AG08396 (cell line): ENCODE measurements at regions not wholly inside any gene's neighbourhood (a gene's known extent, or its start where the extent isn't known, plus 50 kb on each side); places are given as distances from the start of the nearest gene placed in this dataset.
"Not testable (repeated sequence)": the region's sequence is repeated elsewhere in the genome, so short reads cannot be mapped to it uniquely, and the experiment has no call there.

Source experiments
- DNase-seq: peaks from one replicate; pipeline ENCODE4 v3.0.0; 2012; ENCODE audit warnings: low spot score, mixed read lengths

DNA sequence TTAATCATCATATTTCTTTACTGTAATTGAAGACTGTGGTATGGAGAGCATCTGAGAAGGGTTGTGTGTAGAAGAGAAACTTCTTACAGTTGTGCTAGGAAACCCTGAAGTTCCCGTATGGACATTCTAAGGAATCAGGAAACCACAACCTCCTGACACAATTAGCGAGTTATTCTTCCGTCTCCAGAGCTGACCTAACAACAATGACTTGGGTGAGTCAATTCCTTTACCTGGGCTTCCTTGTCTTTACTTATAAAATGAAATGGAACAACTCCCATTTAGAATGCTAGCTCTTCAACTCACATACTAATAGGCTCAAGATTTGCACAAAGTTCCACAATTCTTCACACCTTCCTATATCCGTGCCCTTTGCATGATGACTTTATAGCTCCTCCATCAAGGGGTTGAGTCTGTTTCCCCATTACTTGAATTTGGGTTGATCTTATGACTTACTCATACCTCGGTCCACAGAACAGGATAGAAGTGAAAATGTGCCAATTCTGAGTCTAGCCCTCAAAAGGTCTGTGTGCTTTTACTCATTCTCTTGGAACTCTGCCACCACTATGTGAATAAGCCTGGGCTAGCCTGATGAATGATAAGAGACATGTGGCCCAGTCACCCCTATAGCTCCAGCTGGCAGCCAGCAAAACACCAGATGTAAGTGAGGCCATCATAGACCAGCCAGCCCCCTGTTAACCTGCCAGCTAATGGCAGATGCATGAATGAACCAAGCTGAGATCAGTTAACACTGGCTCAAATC lies 459.4 kb downstream of the ETNK1 start:
- peak; percentile 41 for DNase-seq

DNA sequence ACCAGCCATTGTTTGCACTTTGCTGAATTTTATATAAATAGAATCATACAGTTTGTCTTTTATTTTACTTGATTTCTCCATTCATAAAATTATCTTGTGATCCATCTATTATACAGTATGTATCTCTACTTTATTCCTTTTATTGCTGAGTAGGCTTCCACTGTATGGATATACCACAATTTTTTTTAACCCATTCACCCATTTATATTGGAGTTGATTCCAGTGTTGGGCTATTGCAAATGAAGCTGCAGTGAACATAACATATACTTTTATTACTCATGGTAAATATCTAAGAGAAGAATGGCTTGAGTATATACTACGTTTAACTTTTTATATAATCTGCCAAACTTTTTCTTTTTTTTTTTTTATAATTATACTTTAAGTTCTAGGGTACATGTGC lies 463.6 kb downstream of the ETNK1 start:
- DNase-seq = no peak

DNA sequence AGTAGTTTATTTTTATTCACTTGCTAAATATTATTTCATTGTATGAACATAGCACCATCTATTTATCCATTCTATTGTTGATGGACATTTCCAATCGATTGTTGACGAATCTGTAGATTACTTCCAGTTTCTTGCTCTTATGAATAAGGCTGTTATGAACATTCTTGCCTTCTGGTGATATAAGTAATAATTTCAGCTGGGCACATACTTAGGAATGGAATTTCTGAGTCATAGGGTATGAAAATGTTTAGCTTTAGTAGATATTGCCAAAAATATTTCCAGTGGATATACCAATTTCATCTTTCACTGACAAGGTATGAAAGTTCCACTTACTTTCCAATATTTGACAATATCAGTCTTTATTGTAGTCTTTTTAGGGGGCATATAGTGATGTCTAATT lies 468.5 kb downstream of the ETNK1 start:
- DNase-seq = no peak

DNA sequence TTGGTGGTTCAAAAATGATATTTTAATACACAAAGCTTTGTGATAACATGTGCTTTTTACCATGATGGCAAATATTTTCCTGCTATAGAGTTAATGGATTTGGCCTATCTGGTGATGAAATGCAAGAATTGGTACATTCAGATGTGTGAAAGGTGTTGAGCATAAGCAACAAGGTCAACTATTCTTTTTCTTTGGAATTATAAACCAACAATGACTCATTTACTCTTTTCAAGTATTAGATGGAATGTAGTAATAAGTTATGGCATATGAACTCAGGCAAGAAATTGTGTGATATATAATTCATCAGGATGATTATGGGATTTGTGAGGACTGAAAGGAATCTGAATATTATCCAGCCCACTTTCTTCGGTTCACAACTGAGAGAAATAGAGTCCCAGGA lies 471.4 kb downstream of the ETNK1 start:
- DNase-seq = no peak

DNA sequence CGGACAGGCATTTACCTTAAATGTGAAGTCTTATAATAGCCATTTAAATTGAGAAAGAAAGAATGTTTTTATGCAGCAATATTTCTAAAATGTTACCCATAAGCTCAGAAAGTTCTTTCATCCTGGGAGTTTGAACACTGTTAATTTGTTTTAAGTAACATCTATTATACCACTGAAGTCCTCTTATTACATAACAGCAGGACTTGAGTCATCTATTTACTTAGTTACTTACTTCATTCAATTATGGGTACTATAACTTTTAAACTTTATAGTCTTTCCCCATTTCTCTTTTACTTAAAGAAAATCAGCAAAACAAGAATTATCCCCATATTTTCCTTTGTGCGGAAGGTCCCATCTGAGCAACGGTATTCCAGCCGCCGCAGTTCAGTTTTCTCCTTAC lies 473.1 kb downstream of the ETNK1 start:
- no peak for DNase-seq

DNA sequence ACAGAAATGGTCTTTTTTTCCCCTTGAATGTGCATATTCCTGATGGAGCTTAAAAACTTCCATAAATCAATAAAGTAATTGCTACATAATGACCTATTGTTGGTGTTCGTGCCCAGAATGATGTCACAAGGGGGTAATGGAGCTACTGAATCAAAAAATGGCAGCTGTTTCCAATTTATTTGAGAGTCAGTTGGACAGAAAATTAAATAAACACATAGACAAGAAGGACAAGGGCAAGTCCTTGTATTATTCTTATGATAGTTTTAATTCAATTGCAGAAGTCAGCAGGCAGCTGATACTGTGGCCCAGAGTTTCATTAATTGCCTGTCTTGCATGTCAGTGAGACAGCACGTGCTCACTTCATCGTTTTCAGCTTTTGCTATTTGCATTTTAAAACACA lies 473.5 kb downstream of the ETNK1 start:
- no peak for DNase-seq

DNA sequence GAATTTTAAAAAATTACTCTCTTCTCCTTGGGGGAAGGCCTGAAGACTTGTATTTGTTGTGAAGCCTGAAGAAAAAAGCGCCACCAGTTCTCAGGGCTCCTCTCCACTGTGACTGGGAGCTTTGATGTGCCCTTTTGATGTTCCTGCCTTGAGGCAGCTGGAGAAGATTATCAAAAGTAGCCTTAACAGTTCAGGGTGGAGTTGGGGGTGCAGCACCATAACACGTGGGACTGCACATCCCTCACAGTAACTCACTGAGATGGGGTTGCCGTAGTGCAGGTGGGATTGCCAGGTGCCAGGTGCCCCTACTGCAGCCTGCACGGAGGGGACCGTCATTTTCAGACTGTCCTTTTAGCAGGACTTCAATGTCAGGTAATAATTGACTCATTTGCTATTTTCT lies 474.1 kb downstream of the ETNK1 start:
- no peak for DNase-seq

DNA sequence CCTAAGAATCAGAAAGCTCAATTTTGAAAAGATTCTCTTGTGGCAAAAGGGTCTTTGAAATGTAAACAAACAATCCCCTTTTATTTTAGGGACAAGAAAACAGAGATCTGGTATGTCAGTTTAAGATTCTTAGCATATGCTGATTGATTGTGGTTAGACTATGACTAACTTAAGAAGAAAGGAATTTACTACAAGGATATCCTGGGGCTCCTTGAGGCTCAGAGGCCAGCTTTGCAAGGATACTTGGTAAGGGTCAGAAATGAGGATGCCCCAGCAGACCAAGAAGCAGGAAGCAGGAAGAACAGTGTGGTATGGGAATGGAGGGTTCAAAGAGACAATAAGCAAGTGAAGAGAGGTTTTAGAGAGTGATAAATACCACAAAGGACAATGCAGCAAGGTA lies 474.6 kb downstream of the ETNK1 start:
- no peak for DNase-seq

DNA sequence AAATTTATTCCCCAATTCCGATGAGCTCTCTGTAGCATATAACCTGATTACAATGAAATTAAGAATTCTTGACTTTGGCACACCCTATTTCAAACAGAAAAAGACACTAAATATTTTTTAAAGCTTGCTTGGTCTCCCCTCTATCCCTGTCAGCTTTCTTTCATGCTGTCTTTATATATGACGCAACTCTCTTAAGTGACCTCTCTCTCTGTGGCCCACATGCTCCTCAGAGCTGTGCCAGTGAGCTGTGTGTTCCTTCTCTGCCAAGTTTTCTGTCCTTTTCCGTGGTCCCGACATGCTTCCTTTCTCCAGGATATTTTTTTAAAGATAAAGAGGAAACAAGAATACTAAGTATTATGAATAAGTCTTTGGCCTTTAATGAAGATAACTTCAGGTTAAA lies 484.0 kb downstream of the ETNK1 start:
- DNase-seq = no peak

DNA sequence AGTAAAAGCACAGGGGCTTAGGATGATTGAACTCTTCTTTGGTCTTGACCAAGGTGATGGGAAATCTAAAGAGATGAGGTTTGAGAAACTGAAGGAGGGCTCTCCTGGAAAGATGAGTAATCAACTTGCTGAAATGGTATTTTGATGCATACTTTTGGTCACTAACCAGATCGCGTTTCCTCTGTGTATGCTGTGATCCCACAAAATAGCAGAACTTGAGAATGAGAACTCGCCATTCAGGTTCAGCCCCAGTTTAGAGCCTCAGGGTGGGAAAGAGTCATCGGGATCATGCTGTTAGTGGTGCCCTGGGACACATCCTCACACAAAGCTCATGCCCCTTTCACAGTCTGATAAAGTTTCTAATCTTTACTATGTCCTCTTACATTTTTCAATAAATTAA lies 488.8 kb downstream of the ETNK1 start:
- DNase-seq = no peak

DNA sequence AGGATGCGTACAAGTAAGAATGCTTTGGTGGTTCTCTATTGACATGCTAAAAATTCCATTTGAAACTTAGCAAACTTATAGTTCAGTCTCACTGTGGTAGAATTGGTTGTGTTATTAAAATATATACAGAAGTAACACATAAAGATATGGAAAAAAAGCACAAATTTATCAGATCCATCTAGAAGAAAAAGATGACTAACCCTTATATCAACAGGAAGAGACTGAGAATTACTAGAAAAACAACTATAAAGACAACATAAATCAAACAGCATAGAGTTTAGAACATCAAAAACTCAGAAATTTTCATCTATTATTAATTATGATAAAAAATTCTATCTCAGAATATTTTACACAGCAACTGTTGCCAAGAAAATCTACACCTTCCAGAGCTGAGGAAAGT lies 491.0 kb downstream of the ETNK1 start:
- no peak for DNase-seq

DNA sequence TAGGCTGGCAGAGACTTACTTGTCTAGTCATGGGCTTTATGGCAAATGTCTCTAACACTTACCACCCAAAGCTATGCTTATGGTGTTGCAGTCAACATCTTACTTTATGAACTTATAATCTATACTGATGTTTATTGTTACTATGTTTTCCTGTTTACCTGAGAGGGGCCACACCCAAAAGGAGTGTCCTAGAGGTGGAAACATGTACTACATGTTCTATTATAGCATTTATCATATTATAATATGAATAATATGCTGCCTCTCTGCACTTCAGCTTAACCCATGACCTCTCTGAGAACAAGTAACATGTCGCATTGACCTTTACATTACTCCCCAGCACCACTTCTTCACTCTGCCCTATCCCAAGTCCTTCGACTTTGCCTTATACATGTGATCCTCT lies 501.8 kb downstream of the ETNK1 start:
- DNase-seq = no peak

DNA sequence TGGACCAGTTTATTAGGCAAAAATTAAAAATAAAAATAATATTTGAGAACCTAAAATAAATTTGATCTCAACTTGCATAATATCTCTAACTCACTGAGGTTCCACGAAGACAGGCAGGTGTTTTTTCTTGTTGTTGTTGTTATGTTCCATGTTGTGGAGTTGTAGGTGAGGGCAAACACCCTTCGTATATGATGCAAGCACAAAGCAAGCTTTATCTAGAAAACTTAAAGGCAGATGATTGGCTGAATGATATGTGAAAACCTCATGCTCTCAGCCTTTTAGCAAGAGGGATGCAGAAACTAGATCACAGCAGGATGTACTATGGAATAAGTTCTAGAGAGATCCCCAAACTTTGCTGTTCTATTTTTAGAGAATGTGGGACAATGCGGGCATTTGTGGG lies 502.7 kb downstream of the ETNK1 start:
- no peak for DNase-seq

DNA sequence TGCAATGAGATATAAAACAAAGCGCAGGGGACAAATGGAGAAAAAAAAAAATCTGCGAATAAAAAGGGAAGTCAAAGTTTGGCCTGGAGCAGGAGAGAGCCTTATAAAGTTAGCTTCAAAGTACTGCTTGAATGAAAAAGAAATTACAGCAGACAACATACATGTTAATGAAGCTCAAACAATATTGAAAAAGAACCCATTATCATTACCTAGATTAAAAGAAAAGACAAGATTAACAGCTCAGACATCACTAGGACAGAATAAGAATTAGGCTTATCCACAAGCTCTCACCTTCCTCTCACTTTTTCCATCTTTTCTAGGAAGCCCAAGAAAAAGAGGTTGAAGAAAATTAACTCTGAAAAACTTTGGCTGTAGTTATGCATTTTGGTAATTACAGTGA lies 503.5 kb downstream of the ETNK1 start:
- DNase-seq = no peak

DNA sequence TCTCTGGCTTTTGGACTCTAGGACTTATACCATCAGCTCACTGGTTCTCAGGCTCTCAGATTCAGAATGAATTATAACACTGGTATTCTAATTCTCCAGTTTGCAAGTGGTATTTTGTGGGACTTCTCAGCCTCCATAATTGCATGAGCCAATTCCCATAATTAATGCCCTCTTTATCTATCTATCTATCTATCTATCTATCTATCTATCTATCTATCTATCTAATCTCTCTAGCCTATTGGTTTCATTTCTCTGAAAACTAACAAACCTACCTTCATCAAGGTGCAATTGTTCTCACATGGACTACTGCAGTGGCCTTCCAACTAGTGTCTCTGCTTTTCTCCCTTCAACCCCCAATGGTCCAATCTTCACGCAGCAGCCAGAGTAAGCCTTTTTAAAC lies 507.4 kb downstream of the ETNK1 start:
- no peak for DNase-seq

DNA sequence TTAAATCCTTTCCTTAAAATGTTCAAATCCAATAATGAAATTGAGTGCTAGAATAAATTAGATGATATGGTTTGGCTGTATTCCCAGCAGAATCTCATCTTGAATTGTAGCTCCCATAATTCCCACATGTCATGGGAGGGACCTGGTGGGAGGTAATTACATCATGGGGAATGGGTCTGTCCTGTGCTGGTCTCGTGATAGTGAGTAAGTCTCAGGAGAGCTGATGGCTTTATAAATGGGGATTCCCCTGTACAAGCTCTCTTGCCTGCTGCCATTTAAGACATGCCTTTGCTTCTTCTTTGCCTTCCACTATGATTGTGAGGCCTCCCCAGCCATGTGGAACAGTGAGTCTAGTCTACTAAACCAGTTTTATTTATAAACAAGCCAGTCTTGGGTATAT lies 508.5 kb downstream of the ETNK1 start:
- DNase-seq = no peak

DNA sequence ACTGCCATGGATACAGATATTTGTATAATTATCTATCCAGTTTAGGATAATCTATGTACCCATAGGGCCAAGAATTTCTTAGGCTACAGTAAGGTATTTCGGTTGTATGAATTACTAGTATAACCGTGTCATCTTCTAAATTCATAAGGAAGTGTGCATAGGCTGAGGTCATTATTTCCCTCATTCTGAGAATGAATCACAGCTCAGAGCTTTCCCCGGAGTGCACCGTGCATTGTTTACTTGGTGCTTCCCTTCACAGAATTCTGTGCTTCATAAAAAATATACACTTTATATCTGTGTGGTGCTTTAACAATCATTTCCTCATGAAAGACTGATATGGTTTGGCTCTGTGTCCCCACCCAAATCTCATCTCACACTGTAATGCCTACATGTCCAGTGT lies 514.1 kb downstream of the ETNK1 start:
- no peak for DNase-seq

DNA sequence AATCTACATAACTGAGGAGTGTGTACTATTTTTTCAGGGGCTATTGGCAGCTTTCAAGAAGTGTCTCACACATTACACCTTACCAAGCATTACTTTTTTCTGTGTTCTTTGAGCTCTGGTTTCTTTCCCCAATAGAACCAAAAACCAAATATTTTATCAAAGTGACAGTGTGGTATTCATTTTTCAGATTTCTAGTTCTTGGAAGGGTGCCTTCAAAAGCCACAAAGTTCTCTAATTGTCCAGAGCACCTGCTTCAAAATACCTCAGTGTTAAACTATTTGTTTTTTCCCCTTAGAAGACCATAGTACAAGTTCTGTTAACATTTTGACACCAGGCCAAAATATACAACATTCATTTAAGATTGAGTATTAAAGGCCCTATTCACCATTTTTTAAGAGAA lies 515.7 kb downstream of the ETNK1 start:
- no peak for DNase-seq

DNA sequence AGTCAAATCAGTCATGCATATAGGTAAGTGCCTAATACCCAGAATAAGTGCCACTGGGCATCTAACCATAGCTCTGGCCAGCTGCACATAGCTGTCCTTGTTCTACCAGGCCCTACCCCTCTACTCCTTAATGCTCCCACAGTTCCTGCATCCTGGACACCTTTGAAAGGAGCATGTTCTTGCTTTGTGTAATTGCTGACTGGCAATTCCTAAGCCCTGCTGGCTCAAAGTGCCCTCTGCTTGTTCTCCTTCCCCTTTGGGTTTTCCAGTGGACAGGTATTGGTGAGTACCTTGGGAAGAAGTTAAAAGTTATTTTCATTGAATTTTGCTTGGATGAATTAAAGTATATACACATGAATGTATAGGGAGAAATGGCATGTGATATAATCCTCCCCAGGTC lies 516.4 kb downstream of the ETNK1 start:
- no peak for DNase-seq

DNA sequence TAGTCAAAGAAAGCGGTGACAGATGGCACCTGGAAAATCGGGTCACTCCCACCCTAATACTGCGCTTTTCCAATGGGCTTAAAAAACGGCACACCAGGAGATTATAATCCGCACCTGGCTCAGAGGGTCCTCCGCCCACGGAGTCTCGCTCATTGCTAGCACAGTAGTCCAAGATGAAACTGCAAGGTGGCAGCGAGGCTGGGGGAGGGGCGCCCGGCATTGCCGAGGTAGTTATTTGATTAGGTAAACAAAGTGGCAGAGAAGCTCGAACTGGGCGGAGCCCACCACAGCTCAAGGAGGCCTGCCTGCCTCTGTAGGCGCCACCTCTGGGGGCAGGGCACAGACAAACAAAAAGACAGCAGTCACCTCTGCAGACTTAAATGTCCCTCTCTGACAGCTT lies 521.1 kb downstream of the ETNK1 start:
- DNase-seq = not testable (repeated sequence)

DNA sequence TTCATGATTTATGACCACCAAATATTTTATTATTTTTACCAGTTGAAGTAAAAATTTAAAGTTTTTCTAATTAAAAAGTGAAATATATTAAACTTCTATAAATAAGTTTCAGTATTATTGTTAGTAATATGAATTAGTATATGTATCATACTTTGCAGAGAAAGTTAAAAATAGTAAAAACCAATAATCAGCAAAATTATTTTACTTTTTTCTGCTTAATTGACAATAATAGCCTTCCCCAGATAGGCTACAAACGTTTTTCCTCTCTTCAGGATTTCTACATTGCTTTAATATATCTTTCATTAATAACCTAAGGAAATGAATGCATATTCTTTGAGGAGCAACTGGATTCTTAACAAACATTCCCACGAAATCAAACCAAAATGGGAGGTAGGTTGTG lies 543.5 kb downstream of the ETNK1 start:
- no peak for DNase-seq

DNA sequence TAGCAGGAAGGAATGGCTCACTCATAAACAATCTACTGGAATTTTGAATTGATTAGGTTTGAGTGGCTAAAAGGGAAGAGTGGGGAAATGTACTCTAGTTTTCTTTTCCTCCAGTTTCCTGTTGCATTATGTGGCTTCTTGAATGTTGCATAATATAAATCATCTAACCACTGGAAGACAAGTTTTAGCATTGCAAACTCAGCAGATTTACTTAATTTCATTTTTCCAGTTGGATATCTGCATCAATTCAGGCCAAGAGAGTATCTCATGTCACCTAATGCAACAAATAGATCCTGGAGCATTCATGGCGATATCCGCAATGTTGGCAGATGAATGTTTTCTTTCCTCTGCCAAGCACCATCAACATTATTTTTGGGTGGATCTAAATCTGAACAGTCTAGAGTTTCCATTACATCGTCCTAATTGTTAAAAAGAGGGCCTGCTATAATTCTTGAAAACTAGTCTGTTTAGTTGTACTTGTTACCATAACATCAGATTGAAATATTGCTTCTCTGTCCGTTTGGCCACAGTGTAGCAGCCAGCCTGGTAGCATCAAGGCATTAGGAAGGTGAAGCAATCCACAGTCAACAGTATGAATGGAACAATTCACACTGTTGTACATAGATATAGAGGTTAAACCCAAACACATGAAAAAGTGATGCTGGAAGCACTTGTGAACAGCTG lies 544.2 kb downstream of the ETNK1 start:
- DNase-seq = no peak

DNA sequence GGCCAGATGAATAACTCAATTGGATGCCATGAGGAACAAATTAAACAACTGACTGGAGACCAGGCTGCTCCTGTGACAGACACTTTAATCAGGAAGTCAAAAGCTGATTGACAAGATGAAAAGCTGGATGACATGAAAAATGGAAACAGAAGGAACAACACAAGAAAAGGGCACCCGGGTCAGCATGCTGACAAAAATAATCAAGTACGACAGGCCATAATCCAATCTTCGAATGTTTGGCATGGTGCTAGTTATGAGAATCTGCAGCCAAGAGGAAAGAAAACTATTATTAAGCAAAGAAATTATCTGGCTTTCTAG lies 544.7 kb downstream of the ETNK1 start:
- DNase-seq = no peak

DNA sequence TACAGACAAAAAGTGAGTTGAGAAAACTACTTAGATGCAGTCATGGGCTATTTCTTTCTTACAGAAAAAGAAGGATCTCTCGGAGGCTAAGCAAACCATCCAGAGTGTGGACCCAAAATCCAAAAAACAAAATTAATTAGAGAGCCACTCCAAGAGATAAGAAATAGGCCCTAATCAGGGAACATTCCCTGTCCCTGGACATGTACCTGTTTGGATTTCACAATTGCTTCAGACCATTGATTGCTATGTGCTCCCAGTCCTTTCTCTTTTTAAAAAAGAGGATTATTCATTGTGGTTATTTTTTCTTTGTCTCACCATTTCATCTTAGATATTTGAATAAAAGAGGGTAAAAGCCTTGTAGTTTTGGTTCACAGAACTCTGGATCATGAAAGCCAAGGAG lies 549.9 kb downstream of the ETNK1 start:
- DNase-seq = no peak
